ENCODE measurements at regions not wholly inside any gene's neighbourhood (a gene's known extent, or its start where the extent isn't known, plus 50 kb on each side); places are given as distances from the start of the nearest gene placed in this dataset.

DNA sequence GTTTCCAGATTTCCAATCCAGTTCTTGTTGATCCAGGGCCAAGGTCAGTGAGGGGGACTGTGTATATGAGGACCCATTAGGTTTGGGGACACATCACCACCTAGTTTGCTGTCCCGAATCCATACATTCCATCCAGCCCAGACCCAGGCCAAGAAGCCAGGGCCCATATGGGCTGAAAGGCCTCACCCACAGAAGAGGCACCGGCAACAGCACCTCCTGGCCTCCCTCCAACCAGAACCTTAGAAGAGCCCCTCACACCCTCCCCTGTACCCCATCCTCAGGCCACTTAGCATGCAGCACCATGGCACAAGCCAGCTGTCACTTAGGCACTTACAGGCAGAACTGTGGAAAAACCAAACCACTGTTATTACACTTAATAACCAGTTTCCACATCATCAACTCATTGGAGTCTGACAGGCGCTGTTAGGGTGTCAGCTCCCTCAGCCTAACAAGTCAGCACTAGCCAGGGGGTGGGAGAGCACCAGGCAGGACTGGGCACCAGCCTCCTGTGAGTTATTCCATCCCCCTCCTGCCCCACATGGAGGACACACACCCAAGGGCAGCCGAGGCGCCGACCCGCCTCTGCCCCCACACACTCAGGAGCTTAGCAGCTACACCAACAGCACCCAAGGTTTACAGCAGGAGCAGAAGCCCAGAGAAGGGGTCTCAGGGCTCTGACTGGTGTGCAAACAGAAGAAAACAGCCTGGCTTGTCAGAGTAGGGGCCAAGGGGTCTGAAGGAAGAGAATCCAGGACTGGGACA, 132.0 kb downstream of the BUD13 start:
- DNase-seq (peak in 1 of 2 donors; percentile 56), ATAC-seq (ENCODE audit: low FRiP score in 2 of 2) (no peak)
- Histone ChIP-seq H3K36me3 (no peaks in the 10 kb centered on the region), H3K4me1 (no peaks in the 10 kb centered on the region), H3K27ac (no peak overlapping the region), H3K9me3 (no peaks in the 10 kb centered on the region), H3K27me3 (no peaks in the 10 kb centered on the region), H3K4me3 (no peak overlapping the region)
- WGBS, 2 donors: 85% methylated on average over 7 of the region's 7 CpGs; no CpG with 5 or more reads in 1 of the 2 donors
- no peak for TF ChIP-seq CTCF (IDR thresholded peaks at IDR 0.05)
- TF ChIP-seq EP300 (IDR thresholded peaks at IDR 0.05): no peak
- no peak for TF ChIP-seq POLR2A (IDR thresholded peaks at IDR 0.05)
- TF ChIP-seq POLR2AphosphoS5 (IDR thresholded peaks at IDR 0.05): no peak

DNA sequence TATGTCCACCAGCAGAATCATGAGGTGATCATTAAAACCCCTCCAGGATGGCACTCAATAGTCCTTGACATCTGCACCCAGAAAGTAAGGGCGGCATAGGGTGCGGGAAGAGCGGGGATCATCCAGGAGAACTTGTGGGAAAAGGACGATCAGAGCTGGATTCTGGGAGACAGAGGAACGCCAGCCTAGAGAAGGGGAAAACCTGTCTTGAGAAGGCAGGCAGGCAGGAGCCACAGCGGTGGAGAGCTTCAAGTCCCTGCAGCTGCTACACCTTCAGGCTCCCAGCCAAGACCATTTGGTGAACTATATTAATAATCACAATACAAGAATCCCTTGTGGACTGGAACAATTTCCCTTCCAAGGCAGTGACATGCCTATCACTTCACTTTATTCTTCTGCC, 134.3 kb downstream of the BUD13 start:
- no peak for DNase-seq
- Histone ChIP-seq H3K9me3 (peaks cover 0 to 4% (median 0%) of the 10 kb centered on the region in 4 donors), H3K27ac (no peak overlapping the region), H3K4me3 (no peak overlapping the region), H3K36me3 (no peaks in the 10 kb centered on the region), H3K4me1 (no peaks in the 10 kb centered on the region), H3K27me3 (no peaks in the 10 kb centered on the region)
- TF ChIP-seq POLR2AphosphoS5 (IDR thresholded peaks at IDR 0.05) (no peak), EP300 (IDR thresholded peaks at IDR 0.05) (no peak), CTCF (IDR thresholded peaks at IDR 0.05) (no peak), POLR2A (IDR thresholded peaks at IDR 0.05) (no peak)
- 78% methylated on average over 6 of the region's 6 CpGs for WGBS, 2 donors
- no peak for ATAC-seq (ENCODE audit: low FRiP score in 2 of 2)

DNA sequence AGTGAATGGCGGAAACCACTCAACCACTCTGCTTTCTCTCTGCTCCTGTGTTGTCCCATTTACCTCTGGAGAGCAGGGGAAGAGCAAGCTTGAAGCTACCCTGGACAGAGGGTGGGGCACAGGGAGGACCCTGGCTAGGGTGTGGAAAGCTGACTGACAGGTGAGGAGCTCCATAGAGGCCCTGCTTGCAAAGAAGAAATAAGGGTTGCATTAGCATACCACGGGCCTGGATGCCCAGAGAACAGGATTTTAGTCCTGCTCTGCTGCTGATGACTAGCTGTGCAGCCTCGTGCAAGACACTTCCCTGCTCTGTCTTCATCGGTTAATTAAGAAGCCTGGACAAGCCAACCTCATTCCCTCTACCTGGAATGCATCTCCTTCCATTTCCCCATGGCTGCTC, 135.0 kb downstream of the BUD13 start:
- Histone ChIP-seq H3K4me1 (no peaks in the 10 kb centered on the region), H3K9me3 (peaks cover 0 to 4% (median 0%) of the 10 kb centered on the region in 4 donors), H3K27ac (no peak overlapping the region), H3K27me3 (no peaks in the 10 kb centered on the region), H3K4me3 (no peak overlapping the region), H3K36me3 (no peaks in the 10 kb centered on the region)
- TF ChIP-seq EP300 (IDR thresholded peaks at IDR 0.05): no peak
- no peak for TF ChIP-seq CTCF (IDR thresholded peaks at IDR 0.05)
- no peak for TF ChIP-seq POLR2A (IDR thresholded peaks at IDR 0.05)
- no peak for TF ChIP-seq POLR2AphosphoS5 (IDR thresholded peaks at IDR 0.05)
- ATAC-seq (ENCODE audit: low FRiP score in 2 of 2): no peak
- 68 to 78% methylated on average over 4 of the region's 4 CpGs for WGBS, 2 donors
- no peak for DNase-seq

GRCh38 chr11:116636341-116636929, 136.4 kb downstream of the BUD13 start:
- Histone ChIP-seq H3K4me1 (no peaks in the 10 kb centered on the region), H3K9me3 (peaks cover 0 to 4% (median 0%) of the 10 kb centered on the region in 4 donors), H3K36me3 (no peaks in the 10 kb centered on the region), H3K27ac (no peak overlapping the region), H3K4me3 (no peak overlapping the region), H3K27me3 (no peaks in the 10 kb centered on the region)
- WGBS, 2 donors: 78 to 81% methylated on average over 14 to 15 of the region's 15 CpGs
- no peak for ATAC-seq (ENCODE audit: low FRiP score in 2 of 2)
- no peak for TF ChIP-seq POLR2A (IDR thresholded peaks at IDR 0.05)
- TF ChIP-seq EP300 (IDR thresholded peaks at IDR 0.05): no peak
- no peak for TF ChIP-seq POLR2AphosphoS5 (IDR thresholded peaks at IDR 0.05)
- TF ChIP-seq CTCF (IDR thresholded peaks at IDR 0.05): no peak
- peak in 1 of 2 donors; percentile 52 for DNase-seq
